ENCODE measurements at regions not wholly inside any gene's neighbourhood (a gene's known extent, or its start where the extent isn't known, plus 50 kb on each side); places are given as distances from the start of the nearest gene placed in this dataset.

GRCh38 chr11:31922450-31922849, 111.3 kb upstream of the PAX6 start:
- intact Hi-C loops (cut with micrococcal nuclease; ENCODE audit: unreplicated experiment) = no loop called here
- BruUV-seq (replicated peaks) = no TSS peak

GRCh38 chr11:31921081-31921480, 110.0 kb upstream of the PAX6 start:
- POLR2A ChIA-PET (ENCODE audit: low non-redundant PET) = no interaction called here
- BruUV-seq (replicated peaks) = no TSS peak

More at GRCh38 chr11:31922450-31922849, 111.3 kb upstream of the PAX6 start:
- CTCF ChIA-PET = no interaction called here
- Histone ChIP-seq H3K4me3 (ENCODE audit: low read depth, low read length, poor library complexity, severe bottlenecking) (no peak overlapping the region), H3K36me3 (ENCODE audit: insufficient read depth, low read length, poor library complexity, severe bottlenecking) (no peaks in the 10 kb centered on the region), H3K27ac (ENCODE audit: low read depth, low read length, poor library complexity, severe bottlenecking) (no peak overlapping the region), H3K27me3 (replicated peaks; ENCODE audit: insufficient read depth, low read depth, low read length, poor library complexity) (peaks cover 70% of the 10 kb centered on the region), H3K9me3 (ENCODE audit: low read depth, low read length, poor library complexity, severe bottlenecking) (no peaks in the 10 kb centered on the region), H3K4me1 (ENCODE audit: insufficient read depth, low read length, poor library complexity, severe bottlenecking) (no peaks in the 10 kb centered on the region)
- DNase-seq (ENCODE audit: low spot score) = no peak
- POLR2A ChIA-PET (ENCODE audit: low non-redundant PET) = no interaction called here
- TF ChIP-seq CTCF (conservative IDR thresholded peaks at IDR 0.05; ENCODE audit: low read depth, low read length) = no peak
- no peak for TF ChIP-seq EZH2 (IDR thresholded peaks at IDR 0.05; ENCODE audit: borderline replicate concordance, low read depth, low read length, poor library complexity, severe bottlenecking)

GRCh38 chr11:31919175-31919574, 108.1 kb upstream of the PAX6 start:
- H3K4me3 ChIP-seq (ENCODE audit: low read depth, low read length, poor library complexity, severe bottlenecking) = no peak overlapping the region
- no TSS peak for BruUV-seq (replicated peaks)
- no peaks in the 10 kb centered on the region for H3K9me3 ChIP-seq (ENCODE audit: low read depth, low read length, poor library complexity, severe bottlenecking)
- TF ChIP-seq CTCF (conservative IDR thresholded peaks at IDR 0.05; ENCODE audit: low read depth, low read length) (no peak), EZH2 (IDR thresholded peaks at IDR 0.05; ENCODE audit: borderline replicate concordance, low read depth, low read length, poor library complexity, severe bottlenecking) (no peak)
- DNase-seq (ENCODE audit: low spot score) = no peak
- intact Hi-C loops (cut with micrococcal nuclease; ENCODE audit: unreplicated experiment) = no loop called here
- no peaks in the 10 kb centered on the region for H3K36me3 ChIP-seq (ENCODE audit: insufficient read depth, low read length, poor library complexity, severe bottlenecking)
- ChIA-PET POLR2A (ENCODE audit: low non-redundant PET) (no interaction called here), CTCF (no interaction called here)
- no peak overlapping the region for H3K27ac ChIP-seq (ENCODE audit: low read depth, low read length, poor library complexity, severe bottlenecking)
- peaks cover 40% of the 10 kb centered on the region for H3K27me3 ChIP-seq (replicated peaks; ENCODE audit: insufficient read depth, low read depth, low read length, poor library complexity)
- H3K4me1 ChIP-seq (ENCODE audit: insufficient read depth, low read length, poor library complexity, severe bottlenecking) = no peaks in the 10 kb centered on the region

More at GRCh38 chr11:31921081-31921480, 110.0 kb upstream of the PAX6 start:
- CTCF ChIA-PET = no interaction called here
- no peaks in the 10 kb centered on the region for H3K9me3 ChIP-seq (ENCODE audit: low read depth, low read length, poor library complexity, severe bottlenecking)
- TF ChIP-seq CTCF (conservative IDR thresholded peaks at IDR 0.05; ENCODE audit: low read depth, low read length) (no peak), EZH2 (IDR thresholded peaks at IDR 0.05; ENCODE audit: borderline replicate concordance, low read depth, low read length, poor library complexity, severe bottlenecking) (no peak)
- H3K36me3 ChIP-seq (ENCODE audit: insufficient read depth, low read length, poor library complexity, severe bottlenecking) = no peaks in the 10 kb centered on the region
- no peaks in the 10 kb centered on the region for H3K4me1 ChIP-seq (ENCODE audit: insufficient read depth, low read length, poor library complexity, severe bottlenecking)
- H3K4me3 ChIP-seq (ENCODE audit: low read depth, low read length, poor library complexity, severe bottlenecking) = no peak overlapping the region
- DNase-seq (ENCODE audit: low spot score) = no peak
- peaks cover 56% of the 10 kb centered on the region for H3K27me3 ChIP-seq (replicated peaks; ENCODE audit: insufficient read depth, low read depth, low read length, poor library complexity)
- no peak overlapping the region for H3K27ac ChIP-seq (ENCODE audit: low read depth, low read length, poor library complexity, severe bottlenecking)
- intact Hi-C loops (cut with micrococcal nuclease; ENCODE audit: unreplicated experiment) = no loop called here

Data from A673 (cell line).